CD4-positive, alpha-beta T cell treated with Interferon alpha-2 for 1 hour (primary cell): ENCODE measurements at regions not wholly inside any gene's neighbourhood (a gene's known extent, or its start where the extent isn't known, plus 50 kb on each side); places are given as distances from the start of the nearest gene placed in this dataset.
A peak's percentile ranks its signal among the peaks of the same experiment; 100 is the strongest.

Experiments
- DNase-seq, 2 donors: peaks; one replicate each; pipeline ENCODE4 v3.0.0-alpha.2; 2020 to 2022

DNA sequence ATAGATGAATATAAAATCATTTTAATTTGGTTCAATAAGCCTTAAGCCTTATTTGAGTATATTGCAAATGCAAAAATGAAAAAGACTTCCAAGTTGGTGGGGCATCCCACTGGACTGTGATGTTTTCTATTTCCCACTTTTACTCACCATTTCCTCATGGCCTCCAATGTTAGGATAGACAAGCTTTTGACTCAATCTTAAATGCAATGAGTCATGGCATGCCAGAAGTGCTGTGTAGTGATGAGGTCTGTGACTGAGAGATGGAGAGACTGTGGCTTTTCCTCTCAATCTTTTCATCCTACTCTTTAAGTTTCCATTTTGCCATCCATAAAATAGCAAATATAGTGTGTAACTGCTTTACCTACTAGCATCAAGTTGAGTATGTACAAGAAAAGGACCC lies 1401.2 kb upstream of the CELF4 start:
- DNase-seq: no peak

DNA sequence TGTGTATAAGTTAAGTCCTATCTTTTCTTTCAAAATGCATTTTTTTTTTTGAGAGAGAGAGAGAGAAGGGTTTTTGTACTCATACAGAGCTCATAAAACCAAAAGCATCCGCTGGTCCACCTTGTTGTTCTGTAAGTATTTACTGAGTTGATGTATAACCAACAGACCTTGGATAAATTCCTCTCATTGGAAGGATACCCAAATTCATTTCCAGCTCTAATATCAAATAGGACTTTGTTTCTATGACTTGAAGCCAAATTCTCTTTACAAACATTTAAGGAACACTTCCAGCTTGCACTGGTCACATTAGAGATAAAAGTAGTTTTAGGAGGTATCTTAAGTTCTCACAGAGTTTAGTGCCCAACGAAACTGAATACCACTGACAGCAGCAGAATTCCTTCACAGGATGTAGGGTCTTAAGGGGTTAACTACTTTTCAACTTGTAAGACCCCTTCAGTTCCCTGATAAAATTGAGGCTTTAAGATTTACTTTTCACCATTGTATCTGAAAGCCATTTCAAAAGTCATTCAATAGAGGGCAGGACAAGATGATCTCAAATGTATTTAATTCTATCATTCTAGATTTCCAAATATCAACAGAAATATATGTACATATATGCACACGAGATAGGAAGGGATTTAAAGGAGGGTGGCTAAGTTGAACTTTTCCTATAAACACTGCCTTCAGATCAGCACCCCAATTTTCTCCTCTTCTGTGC lies 1398.5 kb upstream of the CELF4 start:
- DNase-seq: no peak

DNA sequence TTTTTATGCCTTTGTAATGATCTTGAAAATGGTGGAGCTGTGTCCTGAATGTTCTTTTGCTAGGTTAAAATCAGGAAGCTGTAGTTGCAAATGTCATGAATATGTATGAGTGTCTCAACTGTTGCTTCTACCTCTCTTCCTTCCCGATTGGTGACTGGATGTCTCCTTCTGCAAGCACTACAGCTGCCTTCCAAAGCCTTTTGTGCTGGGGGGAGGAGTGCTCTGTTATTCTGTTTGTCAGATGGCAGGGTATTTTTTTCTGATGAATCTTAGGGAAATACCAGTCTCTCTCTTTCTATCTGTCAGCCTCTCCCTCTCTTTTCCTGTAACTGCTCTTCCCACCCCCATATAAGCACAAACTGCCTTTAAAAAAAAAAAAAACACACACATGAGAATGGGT lies 1396.3 kb upstream of the CELF4 start:
- DNase-seq: no peak

- DNase-seq: no peak
These were observed 1392.1 kb upstream of the CELF4 start for GRCh38 chr18:38957736-38958135.

DNA sequence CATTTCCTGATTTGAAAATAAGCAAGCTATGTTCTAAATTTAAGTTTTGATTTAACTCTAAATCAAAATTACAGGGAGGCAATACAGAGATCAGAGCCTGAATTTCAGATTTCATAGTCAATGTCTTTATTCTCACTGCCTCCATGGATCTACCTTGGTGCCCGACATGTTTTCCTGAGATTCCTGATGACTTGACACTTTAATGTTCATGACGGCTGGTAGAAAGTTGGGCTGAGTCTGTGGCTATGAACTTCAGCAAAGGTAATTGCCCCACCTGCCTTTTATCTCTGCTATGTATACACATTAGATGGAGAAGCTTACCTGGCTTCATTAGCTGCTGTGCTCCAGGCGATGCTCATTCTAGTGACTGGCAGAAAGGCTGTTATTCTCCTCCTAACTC lies 1390.5 kb upstream of the CELF4 start:
- DNase-seq: no peak

GRCh38 chr18:38951633-38952032 lies 1386.0 kb upstream of the CELF4 start:
- DNase-seq: no peak

DNA sequence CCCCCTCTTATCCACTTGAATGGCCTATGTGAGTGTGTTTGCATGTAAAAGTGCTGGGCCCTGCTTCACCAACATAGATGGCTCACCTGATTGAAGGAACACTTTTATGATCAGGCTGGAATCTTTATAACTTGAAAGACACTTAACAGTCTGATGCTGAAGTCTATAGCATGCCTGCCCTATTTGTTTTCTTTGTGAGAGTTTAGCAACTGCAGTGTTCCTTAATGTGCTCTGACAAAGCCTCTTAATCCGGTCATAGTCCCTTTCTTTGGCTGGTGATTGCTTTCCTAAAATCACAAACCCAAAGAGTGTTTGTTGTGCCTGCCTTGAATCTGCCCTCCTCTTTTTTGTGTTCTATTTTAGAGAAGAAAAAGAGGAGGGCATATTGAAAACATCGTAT lies 1382.8 kb upstream of the CELF4 start:
- no peak for DNase-seq

GRCh38 chr18:38944446-38945024 lies 1378.9 kb upstream of the CELF4 start:
- no peak for DNase-seq

GRCh38 chr18:38941711-38942561 lies 1376.3 kb upstream of the CELF4 start:
- DNase-seq: peak in 1 of 2 donors; percentile 17

DNA sequence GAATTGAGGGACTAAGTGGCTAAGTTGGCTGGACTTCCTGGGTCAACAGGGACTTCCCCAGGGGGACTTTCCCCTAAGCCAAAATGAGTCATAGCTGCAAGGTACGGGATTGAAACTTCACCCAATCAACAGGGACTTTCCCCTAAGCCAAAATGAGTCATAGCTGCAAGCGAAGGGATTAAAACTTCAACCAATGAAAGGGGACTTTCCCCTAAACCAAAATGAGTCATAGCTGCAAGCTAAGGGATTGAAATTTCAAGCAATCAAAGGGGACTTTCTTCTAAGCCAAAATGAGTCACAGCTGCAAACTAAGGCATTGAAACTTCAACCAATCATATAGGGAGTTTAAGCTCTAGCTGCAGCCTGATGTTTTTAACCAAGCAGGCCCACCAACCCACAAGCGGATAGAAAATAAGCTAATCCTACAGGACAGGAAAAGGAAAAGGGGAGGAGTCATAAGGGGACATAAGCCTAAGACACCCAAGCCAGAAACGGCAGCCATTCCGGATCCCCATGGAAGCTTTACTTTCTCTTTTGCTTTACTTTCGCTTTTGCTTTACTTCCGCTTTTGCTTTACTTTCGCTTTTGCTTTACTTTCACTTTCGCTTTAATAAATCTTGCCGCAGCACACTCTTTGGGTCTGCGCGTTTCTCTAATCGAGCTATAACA lies 1375.4 kb upstream of the CELF4 start:
- peak; percentile 65 to 87 for DNase-seq

GRCh38 chr18:38940475-38940862 lies 1374.9 kb upstream of the CELF4 start:
- DNase-seq: no peak

GRCh38 chr18:38933910-38934510 lies 1368.4 kb upstream of the CELF4 start:
- no peak for DNase-seq

GRCh38 chr18:38933322-38933721 lies 1367.7 kb upstream of the CELF4 start:
- DNase-seq: no peak

GRCh38 chr18:38932752-38933151 lies 1367.2 kb upstream of the CELF4 start:
- no peak for DNase-seq

DNA sequence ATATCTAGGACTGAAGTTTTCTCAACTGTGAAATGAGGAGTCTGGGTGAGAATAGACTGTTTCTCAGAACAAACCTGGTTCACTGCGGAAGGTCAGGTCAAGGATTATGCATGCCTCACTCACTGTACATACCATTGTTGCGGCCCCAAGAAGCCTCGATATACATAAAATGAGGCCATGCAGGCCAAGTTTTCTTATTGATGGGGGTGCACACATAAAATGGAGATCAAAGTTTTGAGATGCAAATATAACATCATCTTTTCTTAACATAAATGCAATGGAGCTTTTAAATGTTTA lies 1366.1 kb upstream of the CELF4 start:
- DNase-seq: no peak

DNA sequence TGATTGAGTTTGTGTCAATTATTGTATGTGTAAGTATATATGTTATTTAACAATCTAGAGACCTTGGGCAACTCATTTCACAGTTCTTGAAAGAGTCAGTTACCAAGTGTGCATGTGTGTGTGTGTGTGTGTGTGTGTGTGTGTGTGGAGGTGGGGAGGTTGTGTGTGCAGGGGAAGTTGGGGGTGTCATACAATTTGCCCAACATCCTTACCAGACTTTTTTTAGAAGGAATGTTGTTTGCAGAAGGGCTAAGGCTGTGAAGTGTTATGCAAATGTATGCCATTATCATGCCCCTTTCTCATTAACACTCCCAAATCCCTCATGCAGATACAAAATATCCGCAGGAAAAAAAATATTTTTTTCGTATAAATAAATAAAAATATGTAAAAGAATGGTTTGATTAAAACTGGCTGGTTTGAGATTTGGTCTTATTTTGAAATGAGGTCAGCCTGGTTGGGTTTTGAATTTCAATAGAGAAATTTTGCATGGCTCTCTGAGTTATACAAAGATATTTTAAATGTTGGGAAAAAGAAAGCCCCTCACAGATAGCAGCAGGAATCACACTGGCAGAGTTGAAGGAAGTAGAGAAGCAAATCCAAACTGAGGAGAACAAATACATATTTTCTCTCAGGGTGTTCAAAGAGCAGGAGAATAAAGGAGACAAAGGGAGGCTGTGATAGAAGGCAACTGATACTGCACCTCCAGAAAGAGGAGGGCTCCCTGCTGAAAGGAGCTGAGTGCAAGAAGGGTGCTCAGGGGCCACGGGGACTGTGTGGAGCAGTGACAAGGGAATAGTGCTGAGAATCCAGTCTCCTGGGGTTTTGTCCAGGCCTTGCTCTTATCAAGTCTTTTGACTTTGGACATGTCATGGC lies 1365.5 kb upstream of the CELF4 start:
- DNase-seq: no peak

- no peak for DNase-seq
These were observed 1357.9 kb upstream of the CELF4 start for GRCh38 chr18:38923540-38923939.

DNA sequence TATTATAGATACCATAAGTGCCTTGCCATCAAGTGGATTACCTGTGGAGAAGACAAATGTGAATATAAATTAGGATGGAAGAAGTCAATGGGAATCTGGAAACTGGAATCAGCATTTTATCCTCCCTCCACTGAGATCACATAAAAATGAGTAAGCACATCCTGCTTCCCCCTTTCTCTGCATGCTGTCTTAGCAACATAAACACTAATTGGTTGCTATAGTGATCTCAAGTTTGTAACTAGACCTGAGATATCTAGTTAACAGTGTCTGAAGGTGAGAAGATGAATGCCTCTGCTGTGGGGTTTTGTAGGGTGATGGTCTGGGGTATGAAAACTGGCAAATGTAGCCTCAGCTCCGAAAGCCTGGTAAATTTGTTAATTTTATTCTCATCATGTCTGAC lies 1357.5 kb upstream of the CELF4 start:
- DNase-seq: no peak

- DNase-seq: no peak
These were observed 1344.4 kb upstream of the CELF4 start for GRCh38 chr18:38909972-38910371.

- DNase-seq: no peak
These were observed 1337.2 kb upstream of the CELF4 start for GRCh38 chr18:38902796-38903195.

- no peak for DNase-seq
These were observed 1334.8 kb upstream of the CELF4 start for GRCh38 chr18:38900445-38900844.

DNA sequence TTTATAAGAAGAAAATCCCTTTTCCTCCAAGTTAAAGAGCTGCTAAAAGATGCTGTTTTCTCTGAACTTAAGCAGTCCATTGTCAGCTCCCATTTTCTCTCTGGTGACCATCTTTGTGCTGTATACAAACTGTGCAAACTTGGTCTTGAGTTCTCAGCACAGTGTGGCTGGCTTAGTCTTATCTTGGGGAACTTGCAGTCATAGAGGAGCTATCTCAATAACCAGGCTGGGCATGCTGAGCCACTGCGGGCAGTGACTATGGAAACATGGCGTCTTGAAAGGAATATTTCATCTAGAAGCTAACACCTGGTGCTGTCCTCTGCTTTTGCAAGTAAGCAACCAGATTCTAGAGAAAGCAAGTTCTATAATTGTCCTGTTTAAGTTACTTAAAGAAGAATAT lies 1334.4 kb upstream of the CELF4 start:
- no peak for DNase-seq
